ENCODE measurements at regions not wholly inside any gene's neighbourhood (a gene's known extent, or its start where the extent isn't known, plus 50 kb on each side); places are given as distances from the start of the nearest gene placed in this dataset.

- TF ChIP-seq CTCF (IDR thresholded peaks at IDR 0.05; ENCODE audit: insufficient read depth, low read length) (no peak), POLR2AphosphoS5 (IDR thresholded peaks at IDR 0.05; ENCODE audit: low read depth) (no peak), REST (IDR thresholded peaks at IDR 0.05; ENCODE audit: insufficient replicate concordance, low read depth) (no peak)
Observed at GRCh38 chr12:98188650-98189077, 326.7 kb upstream of the TMPO start.

Data from HL-60 (cell line).